Calu3 (cell line): ENCODE measurements at regions not wholly inside any gene's neighbourhood (a gene's known extent, or its start where the extent isn't known, plus 50 kb on each side); places are given as distances from the start of the nearest gene placed in this dataset.

Experiments
- BruUV-seq: library from RNA; stranded (reverse); fragments of 400-500 nt; replicated peaks from 2 replicates; lab custom pipeline; 2021; lab: Mats Ljungman, UMichigan
- CTCF ChIA-PET: fragments of 300-600 bp; sonication (Branson Sonifier 250); formaldehyde crosslinking; loops from one replicate; lab custom pipeline; 2022; ENCODE audit warnings: antibody characterized with exemption; lab: Charles Lee
- DNase-seq: peaks from one replicate; pipeline ENCODE4 v3.0.0; 2022
- H3K27ac Mint-ChIP-seq: one replicate; pipeline ENCODE4 v1.8.0; 2022; ENCODE audit warnings: mixed read lengths; ENCODE audit not compliant: unreplicated experiment
- H3K27me3 Mint-ChIP-seq: one replicate; pipeline ENCODE4 v1.8.0; 2022; ENCODE audit warnings: mixed read lengths; ENCODE audit not compliant: unreplicated experiment
- H3K36me3 Mint-ChIP-seq: one replicate; pipeline ENCODE4 v1.8.0; 2022; ENCODE audit warnings: mild to moderate bottlenecking, moderate library complexity, mixed read lengths; ENCODE audit not compliant: insufficient read depth, unreplicated experiment
- H3K4me1 Mint-ChIP-seq: one replicate; pipeline ENCODE4 v1.8.0; 2022; ENCODE audit warnings: mild to moderate bottlenecking, low read depth, mixed read lengths; ENCODE audit not compliant: unreplicated experiment
- H3K4me3 Mint-ChIP-seq: one replicate; pipeline ENCODE4 v1.8.0; 2022; ENCODE audit warnings: mild to moderate bottlenecking, low read depth, moderate library complexity, mixed read lengths; ENCODE audit not compliant: unreplicated experiment
- H3K9me3 Mint-ChIP-seq: one replicate; pipeline ENCODE4 v1.8.0; 2022; ENCODE audit warnings: low read depth, mixed read lengths; ENCODE audit not compliant: unreplicated experiment
- CTCF ChIP-seq: fragments of 200-600 bp; IDR thresholded peaks from one replicate; pipeline ENCODE4 v1.8.0; 2022; ENCODE audit warnings: antibody characterized with exemption; ENCODE audit not compliant: unreplicated experiment
- intact Hi-C: fragments of 100-400 bp; cut with micrococcal nuclease; formaldehyde crosslinking; loops from one replicate; pipeline ENCODE4 v1.10.0; 2022; ENCODE audit not compliant: unreplicated experiment

DNA sequence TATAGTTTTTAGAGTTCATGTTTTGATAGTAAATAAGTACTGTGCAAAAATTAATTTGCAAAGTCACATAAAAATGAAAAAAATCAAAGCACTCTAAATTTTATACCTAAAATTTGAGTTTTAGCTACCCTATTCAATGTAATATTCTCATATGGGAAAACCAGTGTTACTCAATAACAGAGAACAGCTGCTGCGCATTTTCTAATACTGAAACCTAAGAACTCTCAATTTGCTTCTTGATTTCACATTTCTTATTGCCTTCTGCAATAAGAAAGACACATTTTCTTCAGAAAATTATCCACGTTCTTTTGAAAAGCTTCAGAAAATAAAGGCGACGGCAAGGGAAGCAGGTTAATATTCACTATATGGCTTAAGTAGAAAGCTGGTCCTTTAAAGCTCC lies 199.1 kb upstream of the CCDC150 start:
- H3K27me3 Mint-ChIP-seq = no peaks in the 10 kb centered on the region
- no peaks in the 10 kb centered on the region for H3K4me1 Mint-ChIP-seq
- H3K36me3 Mint-ChIP-seq = no peaks in the 10 kb centered on the region
- no peak overlapping the region for H3K4me3 Mint-ChIP-seq
- intact Hi-C loops = no loop called here
- no peak overlapping the region for H3K27ac Mint-ChIP-seq
- DNase-seq = no peak
- BruUV-seq = no TSS peak
- H3K9me3 Mint-ChIP-seq = no peaks in the 10 kb centered on the region
- CTCF ChIA-PET = no interaction called here
- TF ChIP-seq CTCF = no peak

GRCh38 chr2:196441527-196441926 lies 198.0 kb upstream of the CCDC150 start:
- H3K9me3 Mint-ChIP-seq = no peaks in the 10 kb centered on the region
- H3K4me1 Mint-ChIP-seq = no peaks in the 10 kb centered on the region
- no peaks in the 10 kb centered on the region for H3K27me3 Mint-ChIP-seq
- BruUV-seq = no TSS peak
- no peak overlapping the region for H3K4me3 Mint-ChIP-seq
- CTCF ChIA-PET = no interaction called here
- no peak overlapping the region for H3K27ac Mint-ChIP-seq
- TF ChIP-seq CTCF = no peak
- no peak for DNase-seq
- intact Hi-C loops = no loop called here
- no peaks in the 10 kb centered on the region for H3K36me3 Mint-ChIP-seq

GRCh38 chr2:196442211-196442610 lies 197.3 kb upstream of the CCDC150 start:
- Mint-ChIP-seq H3K4me3 (no peak overlapping the region), H3K36me3 (no peaks in the 10 kb centered on the region), H3K27ac (no peak overlapping the region), H3K27me3 (no peaks in the 10 kb centered on the region), H3K4me1 (no peaks in the 10 kb centered on the region), H3K9me3 (no peaks in the 10 kb centered on the region)
- no peak for DNase-seq
- BruUV-seq = no TSS peak
- no peak for TF ChIP-seq CTCF
- CTCF ChIA-PET = no interaction called here
- intact Hi-C loops = no loop called here

- Mint-ChIP-seq H3K4me1 (no peaks in the 10 kb centered on the region), H3K27ac (no peak overlapping the region), H3K9me3 (no peaks in the 10 kb centered on the region), H3K27me3 (no peaks in the 10 kb centered on the region), H3K4me3 (no peak overlapping the region), H3K36me3 (no peaks in the 10 kb centered on the region)
- BruUV-seq = no TSS peak
- TF ChIP-seq CTCF = no peak
- CTCF ChIA-PET = no interaction called here
- no peak for DNase-seq
- intact Hi-C loops = no loop called here
Observed at GRCh38 chr2:196444442-196444841, 195.1 kb upstream of the CCDC150 start.

- intact Hi-C loops = no loop called here
- BruUV-seq = no TSS peak
- CTCF ChIA-PET = no interaction called here
Observed at GRCh38 chr2:196445991-196446390, 193.5 kb upstream of the CCDC150 start.

More at GRCh38 chr2:196445991-196446390, 193.5 kb upstream of the CCDC150 start:
- Mint-ChIP-seq H3K9me3 (no peaks in the 10 kb centered on the region), H3K36me3 (no peaks in the 10 kb centered on the region), H3K27me3 (no peaks in the 10 kb centered on the region), H3K4me1 (no peaks in the 10 kb centered on the region), H3K4me3 (no peak overlapping the region), H3K27ac (no peak overlapping the region)
- DNase-seq = no peak
- no peak for TF ChIP-seq CTCF
